ENCODE measurements at regions not wholly inside any gene's neighbourhood (a gene's known extent, or its start where the extent isn't known, plus 50 kb on each side); places are given as distances from the start of the nearest gene placed in this dataset.
"Not testable (repeated sequence)": the region's sequence is repeated elsewhere in the genome, so short reads cannot be mapped to it uniquely, and the experiment has no call there.

DNA sequence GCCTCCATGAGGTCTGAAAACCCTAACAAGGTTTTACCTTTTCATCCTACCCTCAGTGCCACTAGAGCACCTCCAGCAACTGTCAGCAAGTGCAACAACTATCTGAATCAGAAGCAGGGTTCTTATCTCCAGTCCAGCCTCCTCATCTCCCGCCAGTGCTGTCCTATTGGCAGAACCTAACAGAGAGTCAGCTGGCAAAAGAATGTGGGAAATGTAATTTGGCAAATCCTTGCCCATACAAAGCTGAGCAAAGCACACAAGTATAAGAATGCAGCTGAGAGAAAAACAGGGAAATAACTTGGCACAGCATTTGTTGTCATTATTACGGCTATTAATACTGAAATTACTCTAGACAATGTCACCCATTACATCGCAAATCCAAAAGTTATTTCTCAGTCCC lies 124.2 kb downstream of the ATP6V1G3 start:
- DNase-seq (ENCODE audit: low read depth), result peak; percentile 32

DNA sequence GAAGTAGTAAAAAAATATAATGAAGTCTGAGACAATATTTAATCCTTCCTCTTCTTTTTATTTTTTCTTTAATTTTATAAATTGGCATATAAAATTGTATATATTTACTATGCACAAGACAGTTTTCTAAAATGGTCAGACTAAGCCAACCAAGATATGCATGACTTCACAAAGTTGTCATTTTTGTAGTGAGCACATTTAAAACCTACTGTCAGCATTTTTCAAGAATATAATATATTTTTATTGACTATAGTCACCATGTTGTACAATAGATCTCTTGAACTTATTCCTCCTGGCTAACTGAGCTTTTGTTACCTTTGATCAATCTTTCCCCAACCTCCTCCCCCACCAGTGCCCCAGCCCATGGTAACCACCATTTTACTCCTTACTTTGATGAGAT lies 129.2 kb downstream of the ATP6V1G3 start:
- DNase-seq (ENCODE audit: low read depth), result no peak

DNA sequence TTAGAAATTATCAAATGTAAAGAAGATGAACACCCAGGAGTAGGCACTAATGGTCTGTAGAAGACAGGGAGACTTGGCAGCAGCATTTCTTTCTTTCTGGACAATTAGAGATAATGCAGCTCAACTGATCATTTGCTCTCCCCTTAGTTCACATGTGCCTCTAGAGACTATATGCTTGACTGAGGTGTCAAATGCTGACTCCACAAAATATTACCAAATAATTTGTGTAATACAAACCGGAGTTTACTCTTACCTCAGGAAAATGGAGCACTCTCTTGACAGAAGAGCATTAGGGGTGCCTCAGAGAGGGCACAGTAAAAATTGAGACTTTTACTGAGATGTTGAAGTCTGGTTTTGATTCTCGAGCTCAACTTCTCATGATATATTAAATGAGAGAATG lies 131.8 kb downstream of the ATP6V1G3 start:
- no peak for DNase-seq (ENCODE audit: low read depth)

DNA sequence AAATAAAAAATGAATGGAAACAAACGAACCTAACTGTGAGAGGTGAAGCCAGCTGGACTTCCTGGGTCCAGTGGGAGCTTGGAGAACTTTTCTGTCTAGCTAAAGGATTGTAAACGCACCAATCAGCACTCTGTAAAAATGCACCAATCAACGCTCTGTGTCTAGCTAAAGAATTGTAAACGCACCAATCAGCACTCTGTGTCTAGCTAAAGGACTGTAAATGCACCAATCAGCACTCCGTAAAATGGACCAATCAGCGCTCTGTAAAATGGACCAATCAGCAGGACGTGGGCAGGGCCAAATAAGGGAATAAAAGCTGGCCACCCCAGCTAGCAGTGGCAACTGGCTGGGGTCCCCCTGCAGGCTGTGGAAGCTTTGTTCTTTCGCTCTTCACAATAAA lies 135.8 kb downstream of the ATP6V1G3 start:
- not testable (repeated sequence) for DNase-seq (ENCODE audit: low read depth)

DNA sequence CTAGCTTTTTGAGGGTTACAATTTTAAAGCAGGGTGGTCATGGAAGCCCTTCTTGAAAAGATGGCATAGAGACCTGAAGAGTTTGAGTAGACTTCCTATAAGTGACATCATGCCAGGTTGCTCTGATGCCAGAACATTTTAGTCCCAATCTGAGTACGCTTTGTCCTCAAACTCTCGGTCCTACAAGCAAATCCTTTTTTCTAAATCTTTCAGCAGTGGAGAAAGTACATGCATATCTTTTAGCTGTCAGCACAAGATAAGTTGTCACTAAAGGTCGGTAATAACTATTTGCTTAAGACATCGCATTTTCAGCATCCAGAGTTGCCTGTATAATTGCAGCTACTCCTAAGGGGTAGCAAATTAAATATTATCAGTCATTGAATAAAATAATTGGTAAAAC lies 140.4 kb downstream of the ATP6V1G3 start:
- DNase-seq (ENCODE audit: low read depth), result no peak

DNA sequence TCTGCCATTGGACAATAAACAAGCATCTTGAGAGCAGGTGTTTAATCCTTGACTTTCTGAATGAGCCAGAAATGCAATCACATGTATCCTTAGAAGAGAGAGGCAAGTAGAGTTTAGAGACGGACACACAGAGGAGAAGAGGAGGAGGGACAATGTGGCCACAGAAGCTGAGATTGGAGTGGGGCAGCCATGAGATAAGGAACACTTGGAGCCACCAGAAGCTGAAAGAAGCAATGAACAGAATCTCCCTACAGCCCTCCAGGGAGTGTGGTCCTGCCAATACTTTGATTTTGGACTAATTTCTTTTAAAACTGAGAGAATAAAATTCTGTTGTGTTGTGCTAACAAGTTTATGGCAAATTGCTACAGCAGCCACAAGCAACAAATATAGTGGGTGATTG lies 141.0 kb downstream of the ATP6V1G3 start:
- no peak for DNase-seq (ENCODE audit: low read depth)

DNA sequence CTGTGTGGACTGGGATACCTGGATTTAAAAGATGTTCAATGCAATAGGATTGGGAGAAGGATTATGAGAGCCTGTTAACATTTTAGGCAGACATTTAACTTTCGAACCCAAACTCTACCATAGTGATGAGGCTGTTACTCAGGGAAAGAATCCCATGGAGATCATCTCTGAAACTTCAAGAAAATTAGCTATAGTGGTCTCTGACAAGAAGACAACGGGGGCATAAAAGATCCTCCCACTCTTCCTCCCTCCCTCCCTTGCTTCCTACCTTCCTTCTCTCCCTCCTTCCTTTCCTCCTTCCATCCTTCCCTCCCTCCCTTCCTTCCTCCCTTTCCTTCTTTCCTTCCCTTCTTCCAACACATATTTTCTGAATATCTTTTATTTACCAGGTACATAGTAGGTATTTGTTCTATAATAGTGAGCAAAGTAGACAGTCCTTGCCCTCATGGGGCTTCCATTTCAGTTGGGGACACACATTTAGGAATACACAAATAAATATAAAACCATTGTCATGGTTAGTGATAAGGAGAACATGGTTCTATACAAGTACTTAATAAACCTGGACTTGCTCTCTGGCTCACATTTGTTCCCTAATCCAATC lies 143.2 kb downstream of the ATP6V1G3 start:
- DNase-seq (ENCODE audit: low read depth), result no peak

DNA sequence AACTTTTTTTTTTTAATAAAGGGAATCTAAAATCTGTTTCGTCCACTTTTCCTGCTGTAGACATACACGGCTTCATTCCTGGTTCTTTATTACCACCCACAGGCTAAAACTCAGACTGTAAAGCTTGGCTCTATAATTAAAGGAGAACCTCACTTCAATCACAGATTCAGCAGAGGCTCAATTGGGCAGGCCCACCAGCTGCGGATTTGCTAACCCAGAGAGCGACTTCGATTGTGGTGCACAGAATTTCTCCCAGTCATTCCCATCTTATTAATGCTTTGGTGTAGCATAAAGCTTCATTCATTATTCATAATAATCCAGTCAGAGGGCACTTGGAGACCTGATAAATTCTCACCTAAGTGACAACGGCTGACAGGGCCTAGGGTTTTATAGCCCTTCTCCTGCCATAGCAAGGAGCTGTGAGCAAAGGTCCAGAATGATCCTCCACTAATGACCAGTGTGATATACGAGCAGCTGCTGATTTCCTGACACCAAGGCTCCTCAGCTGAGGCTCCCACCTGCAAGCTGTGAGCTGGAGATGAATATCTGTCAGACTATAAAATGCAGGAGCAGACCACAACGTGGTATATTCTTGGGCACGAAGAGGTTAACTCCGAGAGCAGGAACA lies 149.0 kb downstream of the ATP6V1G3 start:
- DNase-seq (ENCODE audit: low read depth), result no peak

DNA sequence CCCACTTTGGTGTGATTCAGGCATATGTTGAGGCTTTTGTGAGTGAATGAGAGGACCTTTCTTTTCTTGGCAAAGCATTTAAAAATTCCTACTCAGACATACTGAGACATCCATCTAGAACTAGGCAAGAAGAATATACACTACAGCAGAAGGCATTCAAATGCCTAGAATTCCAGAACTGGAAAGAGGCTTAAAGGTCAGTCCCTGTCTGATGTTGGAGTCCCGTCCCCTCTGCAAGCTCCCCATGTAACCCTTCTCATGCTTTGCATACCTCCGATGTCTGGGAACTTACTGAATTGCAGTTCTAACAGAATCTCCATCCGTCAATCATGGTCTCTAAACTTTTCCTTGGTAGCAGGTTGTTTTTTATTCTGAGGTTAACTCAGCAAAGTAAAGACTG lies 152.9 kb downstream of the ATP6V1G3 start:
- no peak for DNase-seq (ENCODE audit: low read depth)

DNA sequence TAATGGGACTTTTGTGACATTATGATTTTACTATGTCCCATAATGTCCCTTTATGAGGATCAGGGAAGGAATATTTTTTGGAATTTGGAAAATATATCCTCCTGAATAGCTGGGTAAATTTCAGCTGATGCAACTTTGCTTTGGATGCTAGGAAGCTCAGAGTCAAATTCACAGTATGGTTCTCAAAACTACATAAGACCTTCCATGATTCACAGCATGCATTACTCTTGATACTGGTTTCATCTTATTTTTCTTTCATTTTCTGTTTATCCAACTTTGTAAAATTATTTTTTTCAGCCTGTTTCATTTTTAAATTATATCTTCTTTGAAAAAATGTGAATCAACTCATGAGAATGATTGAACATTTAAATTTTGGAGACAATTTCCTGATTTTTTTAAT lies 160.2 kb downstream of the ATP6V1G3 start:
- no peak for DNase-seq (ENCODE audit: low read depth)

DNA sequence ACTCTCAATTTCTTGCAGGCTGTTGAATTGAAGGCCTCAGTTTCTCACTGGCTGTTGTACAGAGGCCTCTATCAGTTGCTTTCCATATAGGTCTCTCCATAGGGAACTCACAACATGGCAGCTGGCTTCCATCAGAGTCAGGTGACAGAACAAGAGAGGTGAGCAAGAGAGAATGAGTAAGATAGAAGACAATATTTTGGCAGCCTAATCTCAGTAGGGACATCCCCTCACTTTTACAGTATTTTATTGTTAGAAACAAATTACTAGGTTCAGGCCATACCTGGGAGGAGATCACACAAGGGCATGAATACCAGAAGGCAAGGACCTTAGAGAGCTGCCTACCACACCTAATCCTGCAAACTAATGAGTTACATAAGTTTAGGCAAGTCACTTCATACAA lies 162.8 kb downstream of the ATP6V1G3 start:
- no peak for DNase-seq (ENCODE audit: low read depth)

DNA sequence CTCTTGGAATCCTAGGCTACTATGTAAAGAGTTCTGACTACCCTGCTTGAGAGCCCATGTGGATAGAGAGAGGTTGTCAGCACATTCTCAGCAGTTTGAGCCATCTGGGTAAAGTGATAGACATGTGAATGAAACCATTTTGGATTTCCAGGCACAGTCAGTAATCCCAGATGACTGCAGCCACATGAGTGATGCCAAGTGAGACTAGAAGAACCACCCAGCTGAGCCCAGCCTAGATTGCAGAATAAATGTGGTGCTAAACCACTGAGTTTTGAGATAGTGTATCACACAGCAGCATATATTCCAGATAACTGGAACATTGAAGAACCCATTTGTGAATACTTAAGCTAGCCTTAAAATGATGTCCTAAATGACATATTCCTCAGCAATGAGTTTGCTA lies 166.2 kb downstream of the ATP6V1G3 start:
- DNase-seq (ENCODE audit: low read depth), result no peak

DNA sequence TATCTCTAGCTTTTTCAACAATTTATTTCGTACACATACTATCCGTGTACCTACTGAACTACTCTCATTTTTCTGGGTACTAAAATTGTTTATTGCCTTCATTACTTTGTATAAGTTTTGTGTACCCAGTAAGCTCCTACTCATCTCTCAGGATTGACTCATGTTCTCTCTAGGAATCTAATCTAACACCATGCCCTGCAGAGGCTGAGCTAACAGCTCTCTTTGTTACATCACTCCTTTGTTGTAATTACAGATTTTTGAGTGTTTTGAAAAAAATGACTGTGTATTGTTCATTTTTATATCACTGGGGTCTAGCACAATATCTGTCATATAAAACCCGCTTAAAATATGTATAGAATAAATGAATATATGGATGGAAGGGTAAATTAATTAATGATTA lies 167.1 kb downstream of the ATP6V1G3 start:
- no peak for DNase-seq (ENCODE audit: low read depth)

Measured in myocyte (in vitro differentiated cells).